CD4-positive, alpha-beta T cell treated with Interleukin-17A for 4 hours (primary cell): ENCODE measurements at regions not wholly inside any gene's neighbourhood (a gene's known extent, or its start where the extent isn't known, plus 50 kb on each side); places are given as distances from the start of the nearest gene placed in this dataset.

Source experiments
- DNase-seq: peaks from one replicate; pipeline ENCODE4 v3.0.0-alpha.2; 2020; ENCODE audit warnings: mixed read lengths

DNA sequence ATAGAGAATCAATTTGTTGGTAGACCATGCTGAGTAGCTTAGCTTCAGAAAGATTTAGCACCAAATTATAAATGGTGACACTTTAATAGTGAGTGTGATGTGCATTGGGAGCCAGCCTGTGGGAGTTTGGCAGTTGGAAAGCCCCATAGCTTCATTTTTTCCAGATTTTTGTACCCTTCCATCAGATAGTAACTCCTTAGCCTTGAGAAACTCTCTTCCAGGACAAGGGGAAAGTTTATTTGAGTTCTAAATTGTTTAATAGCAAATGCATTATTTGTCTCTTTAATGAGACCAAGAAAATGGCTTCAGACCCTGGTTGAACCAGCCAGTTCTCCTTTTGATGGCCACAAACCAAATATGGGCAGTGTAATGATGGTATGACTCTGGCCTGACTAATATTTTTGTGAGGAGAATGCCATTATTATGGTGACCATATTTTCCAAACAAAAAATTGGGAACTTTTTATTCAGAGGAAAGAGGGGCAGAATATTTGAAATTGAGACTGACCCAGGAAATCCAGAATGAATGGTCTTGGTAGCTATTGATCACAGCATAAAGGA lies 49.8 kb downstream of the PLCE1 start:
- no peak for DNase-seq

DNA sequence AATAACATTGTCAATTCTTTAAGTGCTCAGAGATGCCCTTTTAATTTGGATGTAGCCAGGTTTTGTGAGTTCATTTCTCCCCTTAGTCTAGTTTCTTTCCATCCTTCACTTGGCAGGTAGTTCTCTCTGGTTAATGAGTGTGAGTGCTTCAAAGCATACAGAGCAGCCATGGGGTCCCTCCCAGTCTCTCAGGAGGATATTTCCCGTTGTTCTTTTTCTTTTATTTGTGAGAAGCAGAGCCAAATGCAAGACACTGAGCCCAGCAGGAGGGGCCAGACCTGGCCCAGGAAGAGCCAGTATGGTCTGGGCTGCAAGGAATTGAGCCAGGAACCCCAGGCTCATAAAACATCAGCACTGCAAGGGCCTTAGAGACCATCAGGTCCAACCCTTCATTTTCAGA lies 52.4 kb downstream of the PLCE1 start:
- DNase-seq = no peak

DNA sequence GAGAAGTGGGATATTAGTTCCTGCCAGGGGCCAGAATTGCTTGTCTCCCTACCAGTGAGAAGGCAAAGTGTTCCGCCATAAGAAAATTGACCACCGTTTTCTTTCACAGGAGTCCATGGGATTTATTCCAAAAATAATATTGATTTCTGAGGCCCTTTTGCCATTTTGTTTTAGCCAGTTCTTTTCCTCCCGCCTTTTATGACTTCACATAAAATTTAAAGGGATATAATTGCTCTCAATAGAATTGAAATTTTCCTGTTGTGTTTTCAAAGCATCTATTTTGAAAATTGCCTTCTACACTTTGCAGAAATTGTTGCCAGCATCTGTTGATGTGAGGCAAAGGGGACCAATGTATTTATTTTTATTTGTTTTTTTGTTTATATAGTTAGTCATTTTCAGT lies 53.6 kb downstream of the PLCE1 start:
- DNase-seq = no peak

- DNase-seq = no peak
Measured at GRCh38 chr10:94049911-94050310, 56.2 kb downstream of the PLCE1 start.

GRCh38 chr10:94052281-94052680 lies 58.5 kb downstream of the PLCE1 start:
- no peak for DNase-seq

DNA sequence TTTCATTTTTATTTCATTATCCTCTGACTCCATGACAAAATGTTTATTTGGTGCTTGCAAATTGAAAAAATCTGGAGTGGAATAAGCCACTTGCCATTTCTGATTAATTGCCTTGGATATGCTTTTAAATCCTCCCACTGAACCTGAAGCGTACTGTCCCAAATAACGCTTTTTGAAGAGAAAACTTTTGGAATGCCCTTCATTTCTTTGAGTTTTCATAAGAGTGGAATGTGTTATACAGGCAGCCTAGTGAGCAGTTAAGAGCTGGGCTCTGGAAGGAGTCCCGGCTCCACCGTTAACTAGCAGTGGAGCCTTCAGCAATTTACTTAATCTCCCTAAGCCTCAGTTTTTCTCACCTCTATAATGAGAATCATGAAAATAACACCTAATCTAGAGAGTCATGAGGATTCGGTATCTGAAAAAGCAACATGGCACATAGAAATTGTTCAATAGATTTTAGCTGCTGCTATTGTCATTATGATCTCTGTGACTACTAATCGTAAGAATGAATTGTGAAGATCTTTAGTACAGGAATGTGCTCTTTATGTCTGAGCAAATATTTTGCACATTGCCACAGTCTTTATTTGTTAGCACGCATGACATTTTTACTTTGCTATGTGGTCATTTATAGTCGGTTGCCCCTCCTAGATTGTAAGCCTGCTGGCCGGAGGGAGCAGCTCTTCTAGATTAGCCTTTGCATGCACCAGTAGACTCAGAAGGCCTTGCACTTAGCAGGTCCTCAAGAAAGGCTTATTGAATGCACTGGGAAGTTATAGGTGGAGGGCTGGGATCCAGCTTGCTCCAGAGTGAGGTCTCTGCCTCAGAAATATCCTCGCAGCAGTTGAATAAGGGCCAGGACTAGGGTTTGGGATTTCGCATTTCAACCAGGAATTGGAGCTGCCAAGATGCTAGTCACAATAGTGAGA lies 59.4 kb downstream of the PLCE1 start:
- no peak for DNase-seq

DNA sequence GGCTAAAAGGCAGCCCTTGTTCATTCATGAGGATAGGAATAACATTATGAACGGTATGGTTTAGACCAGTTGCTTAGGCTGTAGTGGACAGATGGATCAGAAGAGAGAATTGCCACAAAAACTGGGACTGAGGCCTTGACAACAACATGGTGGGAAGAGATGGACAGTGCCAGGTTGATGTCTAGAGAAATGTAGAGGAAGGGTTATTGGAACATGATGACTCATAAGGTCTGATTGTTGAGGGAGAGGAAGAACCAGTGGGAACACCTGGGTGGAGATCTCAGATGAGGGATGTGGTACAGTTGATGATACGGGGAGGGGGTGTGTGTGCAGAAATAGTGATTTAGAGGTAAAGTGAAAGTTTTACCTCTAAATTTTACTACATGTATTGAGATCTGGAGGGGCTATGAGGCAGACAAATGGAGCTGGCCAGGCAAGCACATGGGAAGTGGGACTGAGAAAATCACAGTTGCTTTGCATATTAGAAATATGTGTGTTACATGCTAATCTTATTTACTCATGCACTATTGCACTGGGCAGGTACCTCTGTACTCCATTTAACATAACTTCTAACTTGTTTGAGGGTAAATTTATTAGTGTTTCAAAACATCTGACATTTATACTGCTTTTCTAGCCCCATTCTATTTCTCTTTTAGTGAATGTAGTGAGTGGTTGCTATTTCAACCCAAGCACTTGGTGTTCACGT lies 65.6 kb downstream of the PLCE1 start:
- no peak for DNase-seq

- no peak for DNase-seq
Measured at GRCh38 chr10:94061026-94061425, 67.3 kb downstream of the PLCE1 start.

GRCh38 chr10:94062611-94063010 lies 68.9 kb downstream of the PLCE1 start:
- no peak for DNase-seq

DNA sequence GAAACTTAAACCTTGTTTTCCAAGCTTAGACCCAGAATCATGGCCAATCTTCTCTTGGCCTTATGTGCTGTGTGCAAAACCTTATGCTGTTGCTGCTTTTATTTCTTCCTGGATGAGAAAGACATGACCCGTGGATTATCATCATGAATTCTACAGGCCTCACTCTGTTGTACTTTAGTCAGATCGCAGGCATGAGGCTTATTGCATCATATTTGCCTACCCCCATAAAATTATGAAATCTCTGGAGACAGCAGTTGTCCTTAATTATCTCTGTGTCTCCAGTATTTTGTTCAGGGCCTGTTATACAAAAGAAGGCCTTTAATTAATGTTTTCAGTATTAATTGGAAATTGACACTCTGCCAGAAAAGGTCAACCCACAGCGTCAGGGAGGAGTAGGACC lies 71.6 kb downstream of the PLCE1 start:
- no peak for DNase-seq

GRCh38 chr10:94065787-94066186 lies 72.1 kb downstream of the PLCE1 start:
- no peak for DNase-seq

DNA sequence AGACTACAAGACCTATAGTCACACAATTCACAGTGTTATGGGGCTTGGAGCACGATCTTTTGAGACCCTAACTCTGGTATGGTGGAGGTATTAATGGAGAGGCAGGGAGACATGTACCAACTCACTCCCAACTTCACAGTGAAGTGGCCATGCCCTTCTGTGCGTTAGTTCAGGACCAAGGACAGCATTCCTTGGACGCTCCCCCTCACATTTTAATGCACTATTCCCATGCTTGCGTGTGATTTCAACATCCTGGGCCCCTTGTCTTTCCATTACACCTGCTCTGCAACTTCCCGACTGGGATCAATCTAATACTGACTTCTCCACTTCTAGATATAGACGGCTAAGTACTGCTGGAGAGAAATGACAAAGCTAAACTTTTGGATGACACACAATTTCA lies 72.7 kb downstream of the PLCE1 start:
- no peak for DNase-seq

DNA sequence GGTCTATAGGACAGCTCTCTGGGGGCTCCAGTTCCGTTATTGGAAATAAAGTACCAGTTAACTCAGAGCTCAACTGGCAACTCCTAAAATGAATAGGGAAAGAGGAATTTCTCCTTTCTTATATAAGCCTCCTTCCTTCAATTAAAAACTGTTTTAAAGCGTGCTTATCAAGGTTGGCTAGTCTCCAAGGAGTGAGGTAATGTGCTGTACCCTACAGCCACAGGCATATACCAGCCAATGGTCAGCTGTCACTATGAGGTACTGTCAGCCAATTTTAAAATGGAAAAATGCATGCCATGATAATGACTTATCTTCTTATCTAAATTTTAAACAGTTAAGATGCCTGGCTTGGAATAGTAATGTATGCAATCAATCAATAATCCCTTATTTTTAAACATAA lies 76.2 kb downstream of the PLCE1 start:
- no peak for DNase-seq

- no peak for DNase-seq
Measured at GRCh38 chr10:94074462-94074861, 80.7 kb downstream of the PLCE1 start.

DNA sequence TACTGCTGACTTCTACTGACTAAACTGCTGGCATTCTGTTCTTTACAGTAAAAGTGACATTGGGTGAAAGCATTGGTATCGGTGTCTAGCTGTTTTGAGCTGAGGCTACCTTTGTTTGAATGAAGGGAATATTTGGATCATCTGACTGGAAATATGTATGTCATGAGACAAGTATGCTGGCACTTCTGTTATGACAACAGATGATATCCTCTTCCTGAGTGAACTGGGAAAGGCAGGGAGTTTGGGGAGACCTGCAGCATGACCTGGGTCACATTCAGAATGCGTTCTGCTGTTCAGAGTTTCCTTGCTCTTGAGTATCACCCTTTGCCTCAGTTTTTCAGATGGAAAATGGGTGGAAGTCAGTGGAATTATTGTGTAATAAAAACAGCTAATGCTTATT lies 81.8 kb downstream of the PLCE1 start:
- no peak for DNase-seq

- DNase-seq = no peak
Measured at GRCh38 chr10:94076325-94076841, 82.7 kb downstream of the PLCE1 start.

- no peak for DNase-seq
Measured at GRCh38 chr10:94077042-94077441, 83.3 kb downstream of the PLCE1 start.

DNA sequence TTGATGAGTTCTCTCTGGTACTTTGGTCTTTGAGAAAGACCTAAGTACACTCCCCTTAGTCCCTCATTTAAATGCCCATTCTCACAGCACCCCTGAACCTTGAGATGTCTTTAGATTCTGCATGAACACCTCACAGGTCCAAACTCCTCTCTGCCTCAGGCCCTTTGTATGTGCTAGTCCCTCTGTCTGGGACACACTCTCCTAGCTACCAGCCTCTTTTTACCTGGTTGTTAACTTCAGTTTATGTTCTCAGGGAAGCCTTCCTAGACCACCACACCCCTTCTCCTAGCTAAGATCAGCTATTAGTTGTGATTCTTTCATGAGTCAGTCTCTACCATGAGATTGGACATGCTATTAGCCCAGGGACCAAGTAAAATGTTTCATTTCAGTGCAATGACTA lies 86.4 kb downstream of the PLCE1 start:
- no peak for DNase-seq

- DNase-seq = no peak
Measured at GRCh38 chr10:94083662-94084265, 90.0 kb downstream of the PLCE1 start.

DNA sequence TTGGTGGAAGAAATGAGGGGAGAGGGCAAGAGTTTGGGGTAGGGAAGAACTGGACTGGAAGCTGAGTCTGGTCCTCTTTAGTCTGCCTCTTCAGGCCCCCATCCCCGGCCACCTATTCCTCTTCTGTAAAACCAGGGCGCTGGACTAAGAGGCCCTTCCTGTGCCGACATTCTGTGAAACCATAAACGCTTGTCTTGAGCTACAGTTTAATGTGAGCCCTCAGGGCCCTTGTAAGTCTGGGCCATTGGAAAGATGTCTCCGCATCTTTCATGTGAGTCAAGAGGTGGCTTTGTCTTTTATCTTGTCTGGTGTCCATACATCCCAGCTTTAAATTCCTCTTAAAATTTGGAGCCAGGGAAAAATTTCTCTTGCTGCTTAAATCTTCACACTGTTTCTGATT lies 90.6 kb downstream of the PLCE1 start:
- no peak for DNase-seq

- DNase-seq = no peak
Measured at GRCh38 chr10:94085288-94085687, 91.6 kb downstream of the PLCE1 start.

GRCh38 chr10:94085766-94086437 lies 92.2 kb downstream of the PLCE1 start:
- DNase-seq = no peak

- no peak for DNase-seq
Measured at GRCh38 chr10:94088926-94089381, 95.2 kb downstream of the PLCE1 start.
